ENCODE measurements at regions not wholly inside any gene's neighbourhood (a gene's known extent, or its start where the extent isn't known, plus 50 kb on each side); places are given as distances from the start of the nearest gene placed in this dataset.

DNA sequence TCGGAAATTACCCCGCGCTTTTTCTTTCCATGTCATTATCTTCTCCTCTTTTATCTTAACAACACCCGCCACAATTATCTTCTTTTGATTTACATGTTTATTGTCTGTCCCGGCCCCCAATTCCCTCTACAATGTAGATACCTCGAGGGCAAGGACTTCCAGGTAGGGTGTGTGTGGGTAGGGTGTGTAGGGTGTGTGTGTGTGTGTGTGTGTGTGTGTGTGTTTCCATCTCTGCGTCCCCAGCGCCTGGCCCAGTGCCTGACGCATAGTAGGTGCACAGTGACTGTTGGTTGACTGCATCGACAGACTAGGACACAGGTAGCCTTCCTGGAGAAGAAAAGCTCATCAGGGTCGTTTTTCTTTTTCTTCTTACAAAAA lies 103.1 kb downstream of the UCHL1 start:
- H3K36me3 ChIP-seq (ENCODE audit: control insufficient read depth, insufficient read depth, low read length): no peaks in the 10 kb centered on the region
- H3K4me1 ChIP-seq (ENCODE audit: control insufficient read depth, insufficient read depth, low read length): peaks cover 5% of the 10 kb centered on the region
- H3K27me3 ChIP-seq (ENCODE audit: control insufficient read depth, insufficient read depth, low read length): peaks cover 56% of the 10 kb centered on the region
- DNase-seq: no peak
- peak overlapping the region; percentile 32 for H3K4me3 ChIP-seq (ENCODE audit: low read length)
- WGBS (ENCODE audit: insufficient coverage, low lambda C conversion rate): no CpG with 5 or more reads among the region's 11 CpGs
- H3K27ac ChIP-seq (ENCODE audit: low read length): no peak overlapping the region
- no peaks in the 10 kb centered on the region for H3K9me3 ChIP-seq (ENCODE audit: control insufficient read depth, low read depth, low read length)

DNA sequence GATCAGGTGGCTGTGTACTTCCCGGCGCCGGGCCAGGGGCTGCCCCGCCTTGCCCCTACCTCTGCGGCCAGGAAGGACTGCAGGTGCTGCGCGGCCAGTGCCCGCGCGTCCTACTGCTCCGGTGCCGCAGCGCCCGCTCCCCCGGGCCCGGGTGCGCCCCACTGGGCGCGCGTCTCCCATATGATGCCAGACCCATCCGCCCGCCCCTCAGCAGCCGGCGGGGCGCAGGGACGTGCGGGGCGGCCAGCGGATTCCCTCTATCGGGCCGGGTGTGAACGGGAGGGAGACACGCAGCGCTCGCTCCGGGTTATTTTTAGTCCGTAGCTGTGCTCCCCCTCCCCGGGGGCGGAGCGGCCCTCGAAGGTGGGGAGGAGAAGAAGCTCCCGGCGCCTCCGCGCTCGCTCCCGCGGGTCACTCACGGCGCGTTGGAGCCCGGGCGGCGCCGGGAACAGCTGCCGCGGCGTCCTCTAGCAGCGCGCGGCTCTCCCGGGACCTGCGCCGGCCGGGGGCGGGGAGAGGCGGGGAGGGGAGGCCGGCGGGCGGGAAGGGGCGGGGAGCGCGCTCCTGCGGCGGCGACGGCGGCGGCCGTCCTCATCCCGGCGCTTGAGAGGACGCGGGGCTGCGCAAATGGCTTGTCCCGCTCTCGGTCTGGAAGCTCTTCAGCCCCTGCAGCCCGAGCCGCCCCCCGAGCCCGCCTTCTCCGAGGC lies 103.6 kb downstream of the UCHL1 start:
- Histone ChIP-seq H3K4me1 (ENCODE audit: control insufficient read depth, insufficient read depth, low read length) (peaks cover 5% of the 10 kb centered on the region), H3K9me3 (ENCODE audit: control insufficient read depth, low read depth, low read length) (no peaks in the 10 kb centered on the region), H3K36me3 (ENCODE audit: control insufficient read depth, insufficient read depth, low read length) (no peaks in the 10 kb centered on the region), H3K27me3 (ENCODE audit: control insufficient read depth, insufficient read depth, low read length) (peaks cover 59% of the 10 kb centered on the region), H3K4me3 (ENCODE audit: low read length) (peak overlapping the region; percentile 63), H3K27ac (ENCODE audit: low read length) (peak overlapping the region; percentile 17)
- no CpG with 5 or more reads among the region's 92 CpGs for WGBS (ENCODE audit: insufficient coverage, low lambda C conversion rate)
- peak; percentile 51 to 66 for DNase-seq

DNA sequence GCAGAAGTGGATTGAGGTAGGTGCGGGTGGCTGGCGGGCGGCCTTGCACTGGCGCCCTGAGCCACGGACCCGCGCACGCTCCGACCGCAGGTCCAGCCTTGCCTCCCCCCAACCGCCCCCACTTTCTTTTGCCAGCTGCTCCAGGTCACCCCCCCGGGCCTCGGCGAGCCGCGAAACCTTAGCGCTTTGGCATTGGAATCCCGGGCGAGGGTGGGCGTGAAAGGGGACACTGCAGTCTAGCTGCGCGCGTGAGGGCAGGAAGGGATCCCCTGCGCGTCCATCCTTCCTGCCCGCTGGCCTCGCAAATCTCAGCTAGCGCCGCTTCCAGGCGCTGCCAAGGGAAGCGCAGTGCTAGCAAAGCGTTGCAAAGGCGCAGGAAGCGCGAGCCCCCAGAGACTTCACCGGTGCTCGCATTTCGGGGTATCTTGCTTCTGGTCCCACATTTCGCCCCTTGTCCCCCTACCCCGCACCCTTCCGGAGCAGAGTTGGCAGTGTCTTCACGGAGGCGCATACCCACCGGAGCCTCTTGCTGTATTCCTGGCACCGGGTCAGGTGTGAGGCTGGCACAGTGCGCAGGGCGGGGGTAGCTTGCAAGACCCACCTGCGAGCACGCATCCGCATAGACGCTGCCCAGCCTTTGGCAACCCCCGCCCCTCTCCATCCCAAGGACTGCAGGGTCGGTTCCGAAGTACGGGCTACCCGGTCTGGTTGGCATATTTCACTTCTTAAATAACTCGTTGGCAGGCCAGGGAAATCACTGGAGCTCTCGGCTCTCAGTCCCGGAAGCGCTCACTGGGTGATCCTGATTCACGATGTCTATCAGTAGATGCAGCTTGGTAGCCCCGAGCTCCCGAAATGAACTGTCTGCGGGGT lies 104.4 kb downstream of the UCHL1 start:
- peak overlapping the region; percentile 17 for H3K27ac ChIP-seq (ENCODE audit: low read length)
- peak overlapping the region; percentile 63 for H3K4me3 ChIP-seq (ENCODE audit: low read length)
- peaks cover 5% of the 10 kb centered on the region for H3K4me1 ChIP-seq (ENCODE audit: control insufficient read depth, insufficient read depth, low read length)
- WGBS (ENCODE audit: insufficient coverage, low lambda C conversion rate): no CpG with 5 or more reads among the region's 64 CpGs
- peaks cover 65% of the 10 kb centered on the region for H3K27me3 ChIP-seq (ENCODE audit: control insufficient read depth, insufficient read depth, low read length)
- DNase-seq: peak in 1 of 2 donors; percentile 20
- no peaks in the 10 kb centered on the region for H3K9me3 ChIP-seq (ENCODE audit: control insufficient read depth, low read depth, low read length)
- no peaks in the 10 kb centered on the region for H3K36me3 ChIP-seq (ENCODE audit: control insufficient read depth, insufficient read depth, low read length)

DNA sequence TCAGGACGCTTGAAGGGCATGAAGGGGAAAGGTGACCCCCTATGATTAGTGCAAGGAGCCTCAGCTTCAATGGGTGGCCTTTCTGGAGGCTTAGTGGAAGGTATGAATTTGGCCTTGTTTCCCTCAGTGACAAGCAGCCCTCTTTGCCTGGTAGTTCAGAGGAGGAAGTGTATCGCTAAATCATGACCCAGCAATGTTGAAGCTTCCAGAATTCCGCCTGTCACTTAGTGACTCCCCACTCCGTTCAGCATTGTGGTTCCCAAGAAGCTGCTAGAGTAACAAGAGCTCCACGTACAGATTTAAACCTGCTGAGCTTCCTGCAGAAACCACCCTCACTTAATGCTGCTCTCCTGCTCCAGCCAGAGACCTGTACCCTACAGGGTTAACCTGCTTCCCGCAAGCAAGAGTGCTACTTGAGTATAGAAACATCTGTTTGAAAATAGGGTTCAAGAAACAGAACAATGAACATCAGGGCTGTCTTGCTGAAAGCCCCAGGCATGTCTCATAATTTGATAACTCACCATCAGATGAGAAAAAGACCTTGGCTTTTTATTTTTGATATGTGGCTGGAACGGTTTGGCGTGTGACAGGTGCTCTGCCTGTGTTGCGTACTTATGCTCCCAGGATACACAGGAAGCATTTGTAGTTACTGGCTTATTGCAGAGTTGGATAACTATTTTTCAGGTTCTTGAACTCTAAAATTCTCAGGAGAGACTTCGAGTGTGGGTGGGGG lies 105.2 kb downstream of the UCHL1 start:
- Histone ChIP-seq H3K36me3 (ENCODE audit: control insufficient read depth, insufficient read depth, low read length) (no peaks in the 10 kb centered on the region), H3K27ac (ENCODE audit: low read length) (no peak overlapping the region), H3K27me3 (ENCODE audit: control insufficient read depth, insufficient read depth, low read length) (peaks cover 65% of the 10 kb centered on the region), H3K4me3 (ENCODE audit: low read length) (peak overlapping the region; percentile 63), H3K4me1 (ENCODE audit: control insufficient read depth, insufficient read depth, low read length) (peaks cover 5% of the 10 kb centered on the region), H3K9me3 (ENCODE audit: control insufficient read depth, low read depth, low read length) (no peaks in the 10 kb centered on the region)
- WGBS (ENCODE audit: insufficient coverage, low lambda C conversion rate): no CpG with 5 or more reads among the region's 10 CpGs
- DNase-seq: no peak

DNA sequence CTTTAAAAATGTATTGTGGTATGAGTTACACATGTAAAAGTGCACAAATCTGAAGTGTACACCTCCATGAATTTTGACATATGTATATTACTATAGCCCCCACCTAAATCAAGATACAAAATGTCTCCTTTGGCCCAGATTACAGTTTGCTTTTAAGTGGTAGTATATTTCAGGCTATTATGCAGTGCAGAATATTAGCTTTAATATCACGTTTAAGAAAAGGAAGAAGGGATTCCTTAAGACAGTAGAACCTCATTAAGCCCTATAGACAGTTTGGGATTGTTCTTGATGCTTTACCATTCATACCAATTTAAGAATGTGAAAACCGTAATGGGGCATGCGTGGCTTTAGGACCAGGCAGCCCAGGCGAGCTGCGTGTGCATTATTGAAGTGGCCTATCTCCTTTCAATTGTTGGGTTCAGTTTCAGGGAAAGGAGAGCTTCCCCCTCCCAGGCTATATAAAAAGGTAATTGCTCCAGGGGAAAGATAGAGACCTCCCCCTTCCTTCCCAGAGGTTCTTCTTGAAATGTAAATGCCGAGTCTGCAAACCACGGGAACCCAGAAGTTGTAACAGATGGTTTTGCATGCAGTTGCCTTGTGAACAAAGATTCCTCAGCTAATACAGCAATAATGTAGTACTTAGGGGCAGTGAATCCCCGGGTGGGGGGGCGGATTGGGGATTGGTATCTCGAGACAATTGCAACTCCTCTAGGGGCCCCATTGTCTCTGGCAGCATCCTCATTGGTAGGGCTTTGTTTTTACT lies 106.1 kb downstream of the UCHL1 start:
- 43% methylated on average over 1 of the region's 10 CpGs for WGBS (ENCODE audit: insufficient coverage, low lambda C conversion rate)
- H3K9me3 ChIP-seq (ENCODE audit: control insufficient read depth, low read depth, low read length): no peaks in the 10 kb centered on the region
- no peak overlapping the region for H3K4me3 ChIP-seq (ENCODE audit: low read length)
- H3K36me3 ChIP-seq (ENCODE audit: control insufficient read depth, insufficient read depth, low read length): no peaks in the 10 kb centered on the region
- peaks cover 65% of the 10 kb centered on the region for H3K27me3 ChIP-seq (ENCODE audit: control insufficient read depth, insufficient read depth, low read length)
- DNase-seq: no peak
- peaks cover 5% of the 10 kb centered on the region for H3K4me1 ChIP-seq (ENCODE audit: control insufficient read depth, insufficient read depth, low read length)
- no peak overlapping the region for H3K27ac ChIP-seq (ENCODE audit: low read length)

DNA sequence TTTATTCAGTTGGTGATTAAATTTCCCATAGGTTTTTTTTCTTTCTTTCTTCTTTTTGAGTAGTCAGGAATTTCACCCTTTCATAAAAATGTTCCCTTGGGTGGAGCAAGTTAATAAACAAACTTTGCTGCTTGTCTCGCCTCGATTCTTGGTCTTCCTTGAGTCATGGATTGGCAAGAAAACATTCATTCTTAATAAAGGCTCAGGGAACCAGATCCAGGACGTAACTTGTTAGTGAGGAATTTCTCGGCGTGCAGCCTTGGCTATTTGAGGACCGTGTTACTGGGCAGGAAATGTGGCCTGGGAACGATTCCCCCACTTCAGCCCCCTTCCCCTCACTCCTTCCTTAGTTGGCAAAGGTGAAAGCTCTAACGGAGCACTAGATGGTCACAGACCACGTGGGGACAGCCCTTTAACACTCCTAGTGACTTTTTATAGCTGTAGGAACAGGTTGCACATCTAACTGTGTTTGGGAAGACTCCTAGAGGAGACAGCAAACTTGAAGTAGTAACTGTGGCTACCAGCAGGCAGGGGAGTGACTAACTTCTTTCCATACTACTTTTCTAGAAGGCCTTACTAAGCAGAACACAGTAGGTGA lies 106.8 kb downstream of the UCHL1 start:
- DNase-seq: no peak
- no peaks in the 10 kb centered on the region for H3K36me3 ChIP-seq (ENCODE audit: control insufficient read depth, insufficient read depth, low read length)
- peaks cover 5% of the 10 kb centered on the region for H3K4me1 ChIP-seq (ENCODE audit: control insufficient read depth, insufficient read depth, low read length)
- peaks cover 59% of the 10 kb centered on the region for H3K27me3 ChIP-seq (ENCODE audit: control insufficient read depth, insufficient read depth, low read length)
- no CpG with 5 or more reads among the region's 9 CpGs for WGBS (ENCODE audit: insufficient coverage, low lambda C conversion rate)
- no peak overlapping the region for H3K27ac ChIP-seq (ENCODE audit: low read length)
- no peak overlapping the region for H3K4me3 ChIP-seq (ENCODE audit: low read length)
- no peaks in the 10 kb centered on the region for H3K9me3 ChIP-seq (ENCODE audit: control insufficient read depth, low read depth, low read length)

DNA sequence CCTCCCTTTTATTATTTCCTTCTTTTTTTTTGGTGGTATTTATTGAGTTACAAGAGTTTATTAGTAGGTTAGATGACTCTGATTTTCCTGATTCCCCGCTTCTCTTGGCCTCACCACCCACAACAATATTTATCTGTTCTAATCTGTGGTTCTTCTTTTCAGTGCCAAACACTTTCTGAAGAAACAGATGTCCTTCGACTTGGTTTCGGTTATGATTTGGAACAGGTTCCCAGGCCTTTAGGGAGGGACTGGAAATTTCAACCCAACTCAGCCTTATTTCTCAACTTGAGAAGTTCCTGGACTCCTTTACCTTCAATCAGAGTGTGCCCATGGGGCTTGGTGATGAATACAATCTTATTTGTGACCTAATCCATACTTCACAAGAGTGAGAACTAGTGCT lies 108.1 kb downstream of the UCHL1 start:
- Histone ChIP-seq H3K4me3 (ENCODE audit: low read length) (no peak overlapping the region), H3K9me3 (ENCODE audit: control insufficient read depth, low read depth, low read length) (no peaks in the 10 kb centered on the region), H3K27me3 (ENCODE audit: control insufficient read depth, insufficient read depth, low read length) (peaks cover 54% of the 10 kb centered on the region), H3K36me3 (ENCODE audit: control insufficient read depth, insufficient read depth, low read length) (no peaks in the 10 kb centered on the region), H3K27ac (ENCODE audit: low read length) (no peak overlapping the region), H3K4me1 (ENCODE audit: control insufficient read depth, insufficient read depth, low read length) (peaks cover 5% of the 10 kb centered on the region)
- WGBS (ENCODE audit: insufficient coverage, low lambda C conversion rate): 71% methylated on average over 1 of the region's 3 CpGs
- DNase-seq: no peak

DNA sequence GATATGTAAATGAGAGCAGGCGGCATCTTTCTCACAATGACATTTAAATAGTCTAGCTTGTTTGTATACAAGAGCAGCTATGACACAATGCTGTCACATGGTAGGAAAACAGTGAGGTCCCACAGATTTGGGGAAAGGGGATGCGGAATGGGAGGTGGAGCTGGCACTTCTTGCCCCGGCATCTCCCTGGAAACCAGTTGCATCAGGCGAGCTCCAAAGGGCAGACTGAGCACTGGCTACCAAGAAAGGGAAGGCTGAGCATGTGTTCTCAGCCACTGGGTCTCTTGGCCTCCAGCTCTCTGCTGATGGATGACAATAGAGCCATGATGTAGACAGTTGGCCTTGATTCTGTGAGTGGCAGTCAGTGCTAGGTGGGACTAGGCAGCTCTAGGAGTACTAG lies 109.0 kb downstream of the UCHL1 start:
- Histone ChIP-seq H3K27me3 (ENCODE audit: control insufficient read depth, insufficient read depth, low read length) (peaks cover 48% of the 10 kb centered on the region), H3K27ac (ENCODE audit: low read length) (no peak overlapping the region), H3K4me1 (ENCODE audit: control insufficient read depth, insufficient read depth, low read length) (peaks cover 5% of the 10 kb centered on the region), H3K9me3 (ENCODE audit: control insufficient read depth, low read depth, low read length) (no peaks in the 10 kb centered on the region), H3K36me3 (ENCODE audit: control insufficient read depth, insufficient read depth, low read length) (no peaks in the 10 kb centered on the region), H3K4me3 (ENCODE audit: low read length) (no peak overlapping the region)
- no CpG with 5 or more reads among the region's 4 CpGs for WGBS (ENCODE audit: insufficient coverage, low lambda C conversion rate)
- no peak for DNase-seq

DNA sequence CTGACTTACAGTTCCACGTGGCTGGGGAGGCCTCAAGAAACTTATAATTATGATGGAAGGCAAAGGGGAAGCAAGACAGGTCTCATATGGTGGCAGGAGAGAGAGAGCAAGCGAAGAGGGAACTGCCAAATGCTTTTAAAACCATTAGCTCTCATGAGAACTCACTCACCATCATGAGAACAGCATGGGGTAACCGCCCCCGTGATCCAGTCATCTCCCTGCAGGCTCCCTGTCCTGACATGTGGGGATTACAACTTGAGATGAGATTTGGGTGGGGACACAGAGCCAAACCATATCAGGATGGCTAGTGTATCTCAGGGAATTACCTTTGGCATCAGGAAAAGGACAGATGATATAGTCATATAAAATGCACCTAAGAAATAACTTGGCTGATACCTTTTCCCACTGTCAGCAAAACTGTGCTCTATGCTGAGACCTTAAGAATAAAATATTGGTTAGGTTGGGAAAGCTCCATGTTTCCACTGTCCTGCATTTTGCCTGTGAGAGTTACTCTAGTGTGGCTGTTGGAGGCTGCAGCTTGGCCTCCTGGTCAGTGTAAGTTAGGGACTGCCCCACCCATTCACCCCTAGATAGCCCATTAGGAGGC lies 110.3 kb downstream of the UCHL1 start:
- Histone ChIP-seq H3K9me3 (ENCODE audit: control insufficient read depth, low read depth, low read length) (no peaks in the 10 kb centered on the region), H3K36me3 (ENCODE audit: control insufficient read depth, insufficient read depth, low read length) (no peaks in the 10 kb centered on the region), H3K27me3 (ENCODE audit: control insufficient read depth, insufficient read depth, low read length) (peaks cover 35% of the 10 kb centered on the region), H3K4me3 (ENCODE audit: low read length) (no peak overlapping the region), H3K27ac (ENCODE audit: low read length) (no peak overlapping the region), H3K4me1 (ENCODE audit: control insufficient read depth, insufficient read depth, low read length) (peaks cover 5% of the 10 kb centered on the region)
- DNase-seq: no peak
- 40% methylated on average over 1 of the region's 4 CpGs for WGBS (ENCODE audit: insufficient coverage, low lambda C conversion rate)
